ENCODE measurements at regions not wholly inside any gene's neighbourhood (a gene's known extent, or its start where the extent isn't known, plus 50 kb on each side); places are given as distances from the start of the nearest gene placed in this dataset.

DNA sequence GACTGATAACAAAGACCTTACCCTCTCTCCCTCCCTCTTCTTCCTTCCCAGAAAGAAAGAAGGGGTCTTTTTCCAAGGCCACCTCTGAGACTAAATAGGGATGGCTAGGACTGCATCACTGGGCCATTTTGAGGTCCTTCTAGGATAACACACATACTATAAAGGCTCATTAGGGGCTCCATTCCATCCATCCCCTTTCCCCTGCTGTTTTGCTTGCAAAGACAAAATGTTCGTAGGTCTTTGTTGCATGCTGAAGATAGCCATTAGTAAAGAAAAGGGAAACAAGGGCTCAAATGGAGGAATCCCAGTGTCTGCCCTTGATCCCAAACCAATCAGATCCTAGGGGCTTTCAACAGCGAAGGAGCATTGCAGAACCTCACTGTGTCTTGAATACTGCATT, 344.3 kb downstream of the CYP26B1 start:
- DNase-seq = no peak

DNA sequence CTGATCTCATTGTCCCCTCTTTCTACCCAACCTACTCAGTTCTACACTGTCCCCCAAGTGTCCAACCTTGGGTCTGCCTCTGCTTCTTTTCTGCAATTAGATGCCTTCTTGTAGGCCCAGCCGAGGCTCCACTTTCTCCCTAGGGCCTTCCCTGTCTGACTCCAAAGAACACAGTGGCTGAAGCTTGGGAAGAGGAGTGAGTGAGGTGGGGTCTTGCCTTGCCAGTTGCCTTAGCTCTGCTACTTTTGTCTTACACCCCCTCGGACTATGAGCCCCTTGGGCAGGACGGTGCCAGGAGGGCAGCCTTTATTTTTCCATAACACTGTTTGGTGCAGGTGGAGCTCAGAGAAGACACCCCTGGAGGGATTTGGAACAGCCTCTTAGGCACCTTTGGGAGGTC, 345.1 kb downstream of the CYP26B1 start:
- DNase-seq = no peak

DNA sequence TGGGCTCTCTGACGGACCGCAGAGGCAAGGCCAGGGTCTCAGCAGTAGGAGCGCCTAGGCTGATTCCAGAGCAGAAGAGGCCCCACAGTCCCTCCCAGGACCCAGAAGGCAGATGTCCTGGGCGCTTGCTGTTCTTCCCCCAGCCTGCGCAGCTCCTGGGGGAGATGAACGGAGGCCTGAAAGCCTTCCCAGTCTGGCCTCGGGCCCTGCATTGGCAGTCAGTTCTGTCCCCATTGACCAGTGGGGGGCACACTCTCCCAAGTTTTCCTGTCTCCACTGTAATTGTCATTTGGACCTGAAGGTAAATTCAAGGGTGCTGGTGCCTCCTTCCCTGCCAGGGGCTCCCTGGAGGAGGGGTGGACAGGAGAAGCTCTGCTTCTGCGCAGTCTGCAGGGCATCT, 345.7 kb downstream of the CYP26B1 start:
- peak; percentile 56 for DNase-seq

DNA sequence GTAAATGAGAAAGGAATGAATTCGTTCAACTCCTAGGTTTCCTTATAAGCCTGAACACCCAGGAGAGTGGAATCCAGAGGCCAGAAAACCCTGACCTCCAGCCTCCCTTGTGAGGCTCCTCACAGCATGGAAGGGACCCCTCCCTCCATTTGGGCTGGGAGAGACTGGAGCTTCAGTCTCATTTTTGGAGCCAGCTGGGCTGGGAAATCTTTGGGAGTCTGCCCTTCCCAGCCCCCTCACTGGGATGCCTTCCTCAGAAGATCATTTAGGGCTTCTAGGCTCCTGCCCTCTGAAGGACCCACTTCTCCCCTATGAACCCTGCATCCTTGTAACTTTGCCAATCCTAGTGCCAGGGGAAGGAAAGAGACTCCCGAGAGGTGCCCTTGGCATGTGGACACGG, 346.1 kb downstream of the CYP26B1 start:
- DNase-seq = no peak

DNA sequence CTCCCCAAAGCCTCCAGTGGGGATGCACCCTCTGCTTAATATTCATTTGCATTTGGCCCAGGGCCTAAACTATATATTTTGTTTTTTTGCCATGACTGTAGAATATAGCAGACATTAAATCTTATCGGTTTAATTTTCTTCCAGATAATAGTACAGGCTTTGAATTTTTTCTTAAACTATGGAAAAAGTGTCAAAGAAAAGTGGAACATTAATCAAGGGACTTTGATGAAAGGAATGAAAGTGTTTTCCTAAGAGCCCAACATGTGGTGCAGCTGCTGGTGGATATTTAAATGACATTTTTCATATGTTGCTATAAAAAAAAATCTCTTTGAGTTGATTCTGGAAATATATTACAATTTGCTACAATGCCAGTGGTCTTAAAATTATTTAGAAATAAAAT, 346.8 kb downstream of the CYP26B1 start:
- no peak for DNase-seq

DNA sequence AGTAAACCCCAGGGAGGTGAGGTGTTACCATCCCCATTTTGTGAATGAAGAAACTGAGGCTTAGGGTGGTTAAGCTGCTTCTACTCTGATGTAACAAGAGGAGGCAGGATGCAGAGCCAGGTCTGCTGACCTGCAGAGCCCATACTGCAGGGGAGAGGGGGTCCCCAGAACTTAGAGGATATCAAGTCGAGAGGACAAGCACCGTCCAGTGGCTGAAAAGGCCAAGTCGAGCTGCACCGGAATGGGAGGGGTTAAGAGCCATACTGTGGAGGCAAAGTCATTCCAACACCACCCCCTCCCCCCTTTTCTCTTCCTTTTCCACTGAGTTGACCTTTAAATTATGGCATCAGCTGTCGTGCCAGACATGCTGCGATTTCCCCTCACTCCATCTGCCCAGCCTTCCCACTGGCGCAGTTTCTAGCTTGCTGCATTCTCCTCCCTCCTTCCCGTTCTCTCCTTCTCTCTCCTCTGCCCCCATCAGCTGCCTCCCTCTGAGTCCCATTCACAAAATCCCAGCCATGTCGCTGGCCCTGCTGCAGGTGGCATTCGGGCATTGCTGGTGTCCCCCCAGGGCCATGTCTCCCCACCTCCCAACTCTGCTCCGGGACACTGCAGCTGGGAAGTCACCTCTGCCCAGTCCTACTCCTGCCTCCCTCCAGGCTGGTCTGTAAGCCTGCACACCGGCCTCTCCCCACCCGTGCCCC, 346.9 kb downstream of the DYSF start:
- DNase-seq = peak; percentile 19

DNA sequence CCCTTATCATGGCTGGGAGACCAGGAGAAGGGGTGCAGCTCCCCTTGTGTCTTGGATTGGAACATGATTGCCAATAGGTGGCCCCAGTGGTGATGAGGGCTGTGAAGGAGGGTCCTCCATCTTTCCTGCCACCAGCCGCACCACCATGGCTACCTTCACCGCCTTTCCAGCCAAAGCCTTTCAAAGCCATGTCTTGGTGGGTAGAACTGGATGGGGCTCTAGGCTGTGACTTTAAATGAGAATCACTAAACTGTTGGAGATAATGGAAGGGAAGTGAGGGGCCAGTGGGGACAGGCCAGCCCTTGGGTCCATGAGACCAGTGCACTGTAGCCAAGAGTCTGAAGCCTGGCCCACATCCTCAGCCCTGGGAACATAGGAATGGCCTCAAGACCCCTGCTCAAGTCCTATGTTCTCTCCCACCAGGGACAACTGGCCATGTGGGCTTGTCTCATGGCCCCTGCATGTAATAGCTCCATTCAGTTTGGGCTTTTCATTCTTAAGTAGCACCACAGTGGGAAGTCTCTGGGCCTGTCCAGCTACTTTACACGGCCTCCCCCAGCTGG, 345.7 kb downstream of the DYSF start:
- no peak for DNase-seq

DNA sequence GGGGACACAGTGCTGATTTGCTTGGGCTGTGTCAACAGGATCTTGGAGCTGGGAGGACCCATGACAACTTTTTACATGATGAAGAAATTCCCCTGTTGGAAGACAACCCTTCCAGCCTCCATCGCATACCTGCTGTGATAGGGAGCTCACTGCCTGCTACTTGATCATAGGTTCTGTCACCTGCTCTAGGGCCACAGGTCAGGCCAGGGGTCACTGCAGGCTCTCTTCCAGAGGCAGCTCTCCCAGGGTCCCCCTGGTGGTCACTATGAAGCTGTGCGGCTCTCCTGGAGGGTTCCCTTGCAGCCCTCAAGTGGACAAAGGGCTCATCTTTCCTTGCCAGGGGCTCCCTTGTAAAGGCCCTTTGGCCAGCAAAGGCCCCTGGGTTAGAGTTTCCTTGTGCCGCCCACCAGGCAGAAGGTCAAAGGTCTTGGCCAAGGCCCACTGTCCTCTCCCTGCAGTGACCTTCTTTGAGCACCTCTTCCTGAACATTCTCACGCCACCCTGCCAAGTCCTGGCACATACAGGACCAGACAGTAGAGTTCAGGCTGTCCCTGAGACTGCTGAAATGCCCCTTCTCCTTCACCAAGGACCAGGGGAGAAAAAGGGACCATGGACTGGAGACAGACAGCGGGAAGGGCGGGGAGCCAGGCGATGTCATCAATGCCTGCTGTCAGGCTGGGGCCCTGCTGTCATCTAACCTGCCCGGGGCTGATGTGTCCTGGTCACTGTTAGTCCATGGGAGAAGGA, 345.1 kb downstream of the DYSF start:
- no peak for DNase-seq

DNA sequence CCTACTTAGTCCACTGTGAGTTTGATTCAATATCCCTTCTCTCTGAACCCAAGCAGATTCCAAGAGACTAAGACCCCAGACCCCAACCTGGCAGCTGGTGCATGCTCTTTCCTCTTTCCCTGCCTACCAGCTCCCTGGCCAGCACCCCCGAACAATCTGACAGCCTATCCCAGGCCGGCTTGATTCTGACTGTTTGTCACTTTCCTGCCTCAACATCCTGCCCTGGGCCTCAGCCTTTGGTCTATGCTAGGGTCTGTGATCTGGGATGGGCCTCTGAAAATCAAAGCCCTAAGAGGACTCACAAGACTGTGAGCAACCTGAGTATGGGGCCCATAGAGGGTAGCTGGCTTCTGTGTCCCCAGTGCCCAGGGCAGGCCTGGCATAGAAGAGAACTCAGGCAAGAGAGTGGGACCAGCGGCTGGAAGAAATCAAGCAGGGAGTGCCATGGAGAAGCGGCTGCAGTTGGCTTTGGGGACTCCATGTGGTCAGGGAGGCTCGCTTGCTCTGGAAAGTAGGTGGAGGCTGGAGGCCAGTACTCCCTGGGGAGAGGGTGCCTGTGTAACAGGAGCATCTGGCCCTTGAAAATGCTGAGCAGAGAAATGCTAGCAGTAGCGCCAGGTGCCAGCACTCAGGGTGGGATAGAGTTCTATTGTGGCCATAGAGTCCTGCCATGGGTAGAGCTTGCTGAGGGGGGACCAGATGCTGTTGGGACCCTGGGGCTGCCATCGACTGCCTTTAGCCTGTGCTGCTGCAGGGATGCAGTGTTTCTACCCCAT, 343.9 kb downstream of the DYSF start:
- DNase-seq = no peak

DNA sequence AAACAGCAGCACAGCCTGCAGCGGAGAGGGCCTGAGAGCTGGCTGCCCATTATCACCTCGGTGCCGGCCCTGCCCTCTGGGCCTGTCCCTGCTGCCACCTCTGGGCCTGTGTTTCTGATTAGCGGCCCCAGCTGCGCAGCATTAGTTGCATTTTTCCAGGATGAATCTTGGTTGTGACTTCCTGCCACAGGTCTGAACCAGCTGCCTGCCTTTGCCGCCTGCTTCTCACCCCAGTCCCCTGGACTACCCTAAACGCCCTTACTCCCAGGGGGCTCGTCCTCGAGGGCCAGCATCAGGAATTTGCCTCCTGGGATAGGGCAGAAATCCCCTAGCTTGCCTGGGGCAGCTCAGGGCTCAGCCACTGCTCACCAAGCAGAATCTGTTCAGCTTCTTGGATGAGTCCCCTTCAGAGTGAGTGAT, 342.8 kb downstream of the DYSF start:
- DNase-seq = no peak

DNA sequence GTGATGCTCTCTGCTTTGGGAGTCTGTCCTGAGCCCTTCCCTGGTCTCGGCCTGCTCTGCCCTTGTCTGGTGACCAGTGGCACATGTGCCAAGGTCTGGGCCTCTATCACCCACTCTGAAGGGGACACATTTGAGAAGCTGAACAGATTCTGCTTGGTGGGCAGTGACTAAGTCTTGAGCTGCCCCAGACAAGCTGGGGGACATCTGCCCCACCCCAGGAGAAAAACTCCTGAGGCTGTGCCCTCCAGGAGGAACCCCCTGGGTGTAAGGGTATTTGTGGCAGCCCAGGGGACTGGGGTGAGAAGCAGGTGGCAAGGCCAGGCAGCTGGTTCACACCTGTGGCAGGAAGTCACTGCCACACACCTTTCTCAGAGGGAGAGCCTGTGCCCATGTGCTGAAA, 342.1 kb downstream of the DYSF start:
- no peak for DNase-seq

DNA sequence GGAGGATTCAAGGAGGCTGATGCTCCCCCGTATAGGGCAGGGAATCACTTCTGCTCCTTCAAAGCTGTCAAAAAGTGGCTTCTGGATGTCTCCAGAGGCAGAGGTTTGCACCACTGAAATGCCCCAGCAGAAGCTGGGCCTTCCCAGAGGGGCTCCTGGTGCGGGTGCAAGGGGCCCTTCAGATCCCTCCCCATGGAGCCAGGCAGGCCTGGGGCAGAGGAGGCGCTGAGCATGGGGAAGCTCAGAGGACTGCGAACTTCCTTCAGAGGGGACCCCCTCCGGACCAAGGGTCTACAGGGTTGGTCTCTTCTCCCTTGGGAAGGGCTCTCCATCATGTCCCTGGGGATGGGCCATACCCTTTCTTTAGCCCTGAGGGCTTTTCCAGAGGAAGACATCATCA, 341.2 kb downstream of the DYSF start:
- no peak for DNase-seq

DNA sequence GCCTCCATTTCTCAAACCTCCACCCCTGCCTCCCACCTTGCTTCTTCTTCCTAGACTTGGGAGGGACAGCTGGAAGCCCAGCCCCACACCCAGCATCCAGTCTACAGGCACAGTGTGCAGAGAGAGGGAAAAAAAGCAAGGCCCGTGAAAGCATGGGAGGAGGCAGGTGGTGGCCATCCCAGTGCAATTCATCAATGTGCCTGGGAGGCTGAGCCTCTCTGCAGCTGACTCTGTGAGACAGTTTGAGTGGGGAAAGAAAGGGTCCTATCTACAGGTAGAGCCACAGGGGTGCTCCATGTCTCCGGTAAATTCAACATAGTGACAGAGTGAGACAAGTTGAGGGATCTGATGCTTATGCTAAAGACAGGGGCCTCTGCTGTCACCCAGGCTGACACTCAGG, 340.6 kb downstream of the DYSF start:
- no peak for DNase-seq

DNA sequence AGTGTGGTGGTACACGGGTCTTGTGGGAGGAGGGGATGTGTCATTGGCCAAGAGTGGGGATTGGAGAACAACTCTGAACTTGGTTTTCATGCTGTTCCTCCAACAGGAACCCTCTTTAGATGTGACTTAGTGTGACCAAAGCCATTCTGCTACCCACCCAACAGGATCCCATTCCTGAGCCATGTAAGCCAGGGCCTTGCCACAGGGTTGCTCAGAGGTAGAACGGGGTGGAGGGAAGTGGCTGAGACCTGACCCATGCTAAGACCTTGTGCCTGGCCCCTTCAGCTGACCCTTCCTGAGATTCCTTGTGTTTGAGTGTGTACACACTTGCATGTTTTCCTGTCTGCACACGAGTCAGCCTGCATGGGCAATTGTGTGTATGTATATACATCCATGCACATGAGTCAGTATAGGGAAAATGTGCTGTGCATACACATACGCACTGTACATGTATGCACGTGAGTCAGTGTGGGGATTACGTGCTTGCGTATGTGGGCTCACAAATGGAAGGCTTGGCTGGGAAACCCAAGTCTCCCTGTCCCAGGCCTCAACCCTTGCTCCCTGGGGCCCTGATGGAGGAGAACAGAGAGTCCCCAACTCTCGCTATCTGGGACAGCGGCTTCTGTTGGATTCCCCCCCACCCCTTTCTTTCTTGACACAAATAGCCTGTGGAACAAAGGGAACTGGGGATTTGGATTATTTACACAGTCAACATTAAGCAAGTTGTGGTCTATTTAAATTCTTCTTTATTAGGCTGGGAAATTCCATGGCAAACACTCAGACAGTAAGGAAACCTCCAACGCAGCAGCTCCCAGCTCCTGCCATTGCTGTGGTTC, 339.8 kb downstream of the DYSF start:
- DNase-seq = no peak

DNA sequence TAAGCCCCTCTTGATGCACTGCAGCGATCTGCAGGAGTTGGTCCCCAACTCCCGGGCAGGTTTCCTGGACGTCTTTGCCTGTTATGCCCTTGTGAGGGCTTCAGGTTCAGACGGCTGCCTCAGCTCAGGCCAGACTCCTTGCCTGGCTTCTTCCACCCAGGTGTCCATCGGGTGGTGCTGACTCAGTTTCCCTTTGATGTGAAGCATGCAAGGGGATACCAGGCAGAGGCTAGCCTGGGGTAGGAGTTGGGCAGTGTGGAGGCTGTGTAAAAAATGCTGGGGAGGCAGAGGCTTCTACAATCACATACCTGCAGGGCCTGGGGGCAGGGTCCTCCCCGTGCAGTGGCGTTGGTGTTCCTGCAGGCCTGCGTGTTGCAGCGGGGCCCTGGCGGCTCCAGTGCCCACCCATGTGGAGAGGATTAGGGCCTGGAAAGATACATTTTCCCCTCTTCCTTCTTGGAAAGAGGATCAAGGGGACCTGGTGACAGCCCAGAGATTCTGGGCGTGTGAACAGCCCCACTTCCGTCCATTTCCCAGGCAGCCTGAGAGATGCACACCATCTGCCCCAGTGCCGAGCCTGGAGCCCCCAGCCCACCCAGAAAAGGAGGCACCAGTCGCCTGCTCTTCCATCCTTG, 338.3 kb downstream of the DYSF start:
- DNase-seq = no peak

DNA sequence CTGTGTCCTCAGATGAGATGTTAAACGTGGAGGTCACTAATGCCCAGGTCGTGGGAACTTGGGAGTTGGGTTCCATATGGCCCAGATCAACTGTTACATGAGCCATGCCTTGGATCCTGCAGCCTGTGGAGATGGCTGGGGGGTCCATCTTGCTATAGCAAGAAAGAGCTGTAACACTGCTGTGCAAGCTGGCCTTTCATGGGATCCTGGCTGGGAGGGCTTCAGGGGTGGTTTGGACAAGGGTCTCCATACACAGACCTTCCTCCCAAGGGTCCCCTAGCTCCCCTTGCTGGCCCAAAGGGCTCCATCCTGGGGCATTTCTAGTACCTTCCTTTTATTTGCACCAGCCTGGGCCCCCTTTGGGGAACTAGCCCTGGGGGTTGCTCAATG, 337.7 kb downstream of the DYSF start:
- no peak for DNase-seq

DNA sequence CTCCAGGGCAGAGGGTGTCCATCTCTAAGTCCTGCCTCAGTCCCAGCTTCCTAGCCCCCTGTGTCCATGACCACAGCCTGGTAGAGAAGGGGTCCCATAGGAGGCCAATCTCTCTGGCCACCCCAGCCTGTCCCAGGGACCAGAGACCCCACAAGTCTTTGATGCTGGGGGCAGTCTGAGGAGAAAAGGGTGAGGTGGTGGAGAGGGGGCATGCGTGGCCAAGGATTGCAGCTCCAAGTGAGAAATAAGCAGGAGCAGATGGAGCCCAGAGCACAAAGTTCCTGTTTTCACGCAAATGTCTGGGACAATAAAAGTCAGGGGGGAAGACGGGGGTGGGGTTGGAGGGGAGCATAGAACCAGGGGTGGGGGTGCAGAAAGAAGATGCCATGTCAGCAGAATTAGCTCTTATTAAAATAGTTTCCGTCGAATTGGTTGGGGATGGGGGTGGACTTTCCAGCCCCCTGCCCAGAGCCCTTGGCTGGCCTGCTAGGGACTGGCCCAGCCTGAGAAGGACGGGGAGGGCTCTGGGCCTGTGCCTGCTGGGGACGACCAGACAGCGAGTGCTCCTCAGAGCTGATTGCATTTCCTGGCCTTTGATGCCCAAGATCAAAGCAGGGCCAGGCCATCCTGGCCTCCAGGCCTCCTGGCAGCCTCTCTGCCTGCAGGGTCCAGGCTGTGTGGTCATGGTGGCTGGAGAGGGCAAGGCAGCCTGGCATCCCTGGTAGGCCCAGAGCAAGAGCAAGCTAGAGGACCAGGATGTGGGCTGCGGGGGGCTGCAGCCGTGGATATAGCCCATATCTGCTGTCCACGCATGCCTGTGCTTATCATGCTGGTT, 337.1 kb downstream of the DYSF start:
- DNase-seq = no peak

DNA sequence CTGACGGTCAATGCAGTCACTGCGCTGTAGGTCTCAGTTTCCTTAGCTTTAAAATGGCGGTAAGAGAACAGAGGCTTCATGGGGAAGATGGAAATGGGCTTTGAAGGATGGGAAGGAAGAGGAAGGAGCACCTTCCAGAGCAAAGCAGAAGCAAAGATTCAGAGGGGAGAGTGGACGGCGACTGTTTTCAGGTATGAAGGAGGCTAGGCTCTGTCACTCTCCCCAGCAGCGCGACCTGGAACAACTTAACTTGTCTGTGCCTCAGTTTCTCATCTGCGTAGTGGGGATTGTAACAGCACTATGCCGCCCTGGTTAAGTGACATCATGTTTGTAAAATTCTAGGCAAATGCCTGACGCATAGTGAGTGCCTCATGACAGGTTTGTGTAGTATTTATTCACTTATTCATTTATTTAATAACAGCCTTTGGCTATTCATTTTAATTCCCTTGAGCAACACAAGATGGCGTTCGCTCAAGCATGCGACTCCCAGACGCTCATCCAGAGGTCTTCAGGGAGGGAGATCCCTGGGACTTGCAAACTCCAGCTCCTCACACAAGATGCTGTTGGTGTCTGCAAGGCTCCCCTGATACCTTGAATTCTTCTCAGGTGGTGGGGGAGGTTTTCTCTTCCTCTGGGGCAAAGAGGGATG, 336.3 kb downstream of the DYSF start:
- DNase-seq = no peak

DNA sequence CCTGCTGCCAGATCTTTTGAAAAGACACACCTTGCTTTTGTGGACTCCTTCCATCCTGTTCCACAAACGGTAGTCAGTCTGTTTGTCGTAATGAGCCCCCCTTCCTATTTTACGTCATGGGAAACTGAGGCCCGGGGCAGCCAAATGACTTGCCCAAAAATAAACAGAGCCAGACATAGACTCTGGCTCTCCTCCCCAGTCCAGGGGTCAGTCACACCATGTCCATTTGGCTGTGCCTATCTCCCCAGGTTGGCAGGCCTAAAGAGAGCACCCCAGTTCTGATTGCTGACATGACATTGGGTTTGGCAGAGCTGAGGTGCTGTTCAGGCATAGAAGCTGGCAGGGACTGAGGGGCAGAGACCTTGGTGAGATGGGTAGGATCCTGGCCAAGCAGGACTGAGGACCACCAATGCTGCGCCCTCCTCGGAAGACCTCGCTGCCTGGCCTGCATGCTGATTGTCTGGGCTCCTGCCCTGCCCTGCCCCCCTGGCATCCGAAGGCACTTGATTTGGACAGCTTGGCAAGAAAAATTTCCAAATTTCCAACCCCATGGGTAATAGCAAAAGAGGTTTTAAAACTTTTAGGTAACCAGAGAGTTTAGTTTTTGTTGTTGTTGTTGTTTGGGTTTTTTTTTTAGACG, 335.4 kb downstream of the DYSF start:
- no peak for DNase-seq

DNA sequence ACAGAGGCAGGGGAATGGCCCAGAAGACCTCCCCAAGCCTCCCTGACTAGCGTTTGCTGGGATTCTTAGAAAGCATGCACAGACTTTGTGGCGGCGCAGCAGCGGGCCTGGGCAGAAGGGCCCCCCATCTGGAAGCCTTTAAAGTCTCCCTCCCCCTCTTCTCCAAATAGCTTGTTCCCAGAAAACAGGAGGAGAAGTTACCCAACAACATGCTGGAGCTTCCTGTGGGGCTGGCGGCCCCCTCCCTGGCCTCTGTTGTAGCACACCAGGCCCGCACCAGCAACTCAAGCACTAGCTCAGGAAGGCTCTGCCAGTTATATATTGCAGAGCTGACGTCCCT, 334.8 kb downstream of the DYSF start:
- DNase-seq = no peak

Data from NCI-H446 treated with DMSO at 0.1 percent for 48 hours (cell line).